ENCODE measurements at regions not wholly inside any gene's neighbourhood (a gene's known extent, or its start where the extent isn't known, plus 50 kb on each side); places are given as distances from the start of the nearest gene placed in this dataset.

GRCh38 chr2:239644011-239644410 is 243.2 kb upstream of the HDAC4 start:
- ATAC-seq: peak; percentile 31; the same call in 1 of the 3 replicates
- Histone ChIP-seq H3K9me2 (ENCODE audit: insufficient read depth) (no peaks in the 10 kb centered on the region), H3F3A (replicated peaks; ENCODE audit: low read depth) (no peaks in the 10 kb centered on the region), H3K4me3 (no peak overlapping the region), H3K4me1 (ENCODE audit: insufficient read depth) (no peaks in the 10 kb centered on the region), H4K20me1 (replicated peaks; ENCODE audit: insufficient read depth) (no peaks in the 10 kb centered on the region), H2AFZ (no peak overlapping the region), H3K27me3 (ENCODE audit: insufficient read depth) (no peaks in the 10 kb centered on the region), H3K27ac (ENCODE audit: low read depth) (no peak overlapping the region), H3K4me2 (no peak overlapping the region), H3K79me2 (replicated peaks; ENCODE audit: insufficient read depth) (no peaks in the 10 kb centered on the region), H3K36me3 (ENCODE audit: insufficient read depth) (no peaks in the 10 kb centered on the region)
- peak; percentile 3 for DNase-seq (ENCODE audit: low spot score)
- Mint-ChIP-seq H3K36me3 (ENCODE audit: low read depth) (peaks cover 2% of the 10 kb centered on the region; the same call in 2 of the 3 replicates), H3K4me1 (no peaks in the 10 kb centered on the region), H3K27me3 (ENCODE audit: insufficient read depth, low read depth, poor library complexity) (peaks cover 2% of the 10 kb centered on the region), H3K9me3 (peaks cover 8% of the 10 kb centered on the region), H3K27ac (no peak overlapping the region), H3K4me3 (no peak overlapping the region)
- TF ChIP-seq EZH2phosphoT487 (IDR thresholded peaks at IDR 0.05; ENCODE audit: unreplicated experiment): no peak
- TF ChIP-seq REST (IDR thresholded peaks at IDR 0.05; ENCODE audit: unreplicated experiment): peak; percentile 66

- H3K4me3 ChIP-seq: no peak overlapping the region
- Mint-ChIP-seq H3K4me3 (no peak overlapping the region), H3K27ac (no peak overlapping the region), H3K36me3 (ENCODE audit: low read depth) (peaks cover 2% of the 10 kb centered on the region; the same call in 2 of the 3 replicates), H3K4me1 (no peaks in the 10 kb centered on the region), H3K27me3 (ENCODE audit: insufficient read depth, low read depth, poor library complexity) (peaks cover 7% of the 10 kb centered on the region), H3K9me3 (peaks cover 3% of the 10 kb centered on the region; the same call in 2 of the 3 replicates)
- H3K9me2 ChIP-seq (ENCODE audit: insufficient read depth): no peaks in the 10 kb centered on the region
- no peak overlapping the region for H3K4me2 ChIP-seq
- no peak overlapping the region for H3K27ac ChIP-seq (ENCODE audit: low read depth)
- no peak overlapping the region for H2AFZ ChIP-seq
- no peaks in the 10 kb centered on the region for H4K20me1 ChIP-seq (replicated peaks; ENCODE audit: insufficient read depth)
- H3F3A ChIP-seq (replicated peaks; ENCODE audit: low read depth): no peaks in the 10 kb centered on the region
- ATAC-seq (no peak), DNase-seq (ENCODE audit: low spot score) (no peak)
- H3K79me2 ChIP-seq (replicated peaks; ENCODE audit: insufficient read depth): no peaks in the 10 kb centered on the region
- no peaks in the 10 kb centered on the region for H3K36me3 ChIP-seq (ENCODE audit: insufficient read depth)
- no peaks in the 10 kb centered on the region for H3K27me3 ChIP-seq (ENCODE audit: insufficient read depth)
- H3K4me1 ChIP-seq (ENCODE audit: insufficient read depth): no peaks in the 10 kb centered on the region
- TF ChIP-seq CTCF (conservative IDR thresholded peaks at IDR 0.05; ENCODE audit: low read depth in 2 of 2) (no peak), JUNB (IDR thresholded peaks at IDR 0.05; ENCODE audit: unreplicated experiment) (no peak), ZNF114 (CRISPR knock-in tag; IDR thresholded peaks at IDR 0.05) (no peak), EZH2phosphoT487 (IDR thresholded peaks at IDR 0.05; ENCODE audit: unreplicated experiment) (no peak), NANOG (IDR thresholded peaks at IDR 0.05; ENCODE audit: borderline replicate concordance) (no peak), POLR2AphosphoS5 (IDR thresholded peaks at IDR 0.05; ENCODE audit: low read depth) (no peak), ZNF331 (CRISPR knock-in tag; IDR thresholded peaks at IDR 0.05; ENCODE audit: low read depth) (no peak), CREB1 (CRISPR knock-in tag; IDR thresholded peaks at IDR 0.05; ENCODE audit: low read depth) (no peak), ETS1 (IDR thresholded peaks at IDR 0.05) (no peak), REST (IDR thresholded peaks at IDR 0.05; ENCODE audit: unreplicated experiment) (no peak)
Measured at GRCh38 chr2:239642406-239643004, 241.7 kb upstream of the HDAC4 start.
